ENCODE measurements at regions not wholly inside any gene's neighbourhood (a gene's known extent, or its start where the extent isn't known, plus 50 kb on each side); places are given as distances from the start of the nearest gene placed in this dataset.

DNA sequence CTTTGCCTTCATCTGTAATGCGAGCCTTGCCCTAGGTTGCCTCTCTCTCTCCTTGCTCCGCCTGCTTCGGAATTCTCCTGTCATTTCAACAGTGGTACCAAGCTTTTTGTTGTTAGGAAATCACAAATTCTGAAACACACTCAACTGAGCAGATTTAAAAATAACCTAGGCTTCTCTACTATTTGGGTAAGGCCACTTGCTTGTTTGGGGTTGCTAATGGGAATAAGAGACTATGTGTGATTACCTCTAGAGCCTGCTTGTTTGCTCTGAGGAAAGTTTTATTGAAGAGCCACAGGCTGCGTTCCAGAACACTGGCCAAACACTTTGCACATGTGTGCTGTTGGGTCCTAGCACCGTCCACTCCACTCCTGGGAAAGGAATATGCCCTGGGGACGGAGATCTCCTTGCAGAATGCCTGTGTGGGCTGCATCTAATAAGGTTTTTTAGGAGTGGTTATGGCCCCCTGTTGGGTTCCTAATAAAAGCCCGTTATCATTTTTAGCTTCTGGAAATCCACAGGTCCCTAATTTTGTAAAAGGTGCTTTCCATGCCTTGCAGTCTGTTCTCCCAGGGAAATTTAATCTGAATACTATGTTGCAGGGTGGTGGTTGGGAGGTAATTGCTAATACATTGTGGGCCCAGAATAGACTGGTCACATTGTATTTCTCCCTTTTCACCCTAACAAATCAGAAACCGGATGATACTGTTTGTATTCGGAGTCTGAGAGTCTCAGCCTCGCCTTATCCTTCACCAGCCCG is 68.7 kb upstream of the KLF6 start:
- no peak for DNase-seq

DNA sequence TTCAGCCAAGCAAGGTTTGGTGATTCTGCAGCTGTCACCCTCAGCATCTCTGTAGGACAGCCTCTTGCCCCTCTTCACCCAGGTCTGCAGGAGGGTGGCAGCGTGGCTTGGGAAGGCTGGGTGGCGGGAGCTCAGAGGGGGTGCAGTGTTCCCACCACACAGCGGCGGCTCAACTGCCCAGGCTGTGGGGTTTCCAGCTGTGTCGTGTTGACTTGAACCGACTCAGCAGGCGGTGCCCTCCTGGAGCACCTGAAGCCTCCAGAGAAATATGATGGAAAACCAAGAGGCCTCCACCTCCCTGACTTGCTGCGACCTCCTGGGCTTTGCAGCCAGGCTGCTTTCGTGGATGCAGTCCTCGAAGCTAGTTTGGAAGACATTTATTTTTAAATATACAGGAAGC is 68.0 kb upstream of the KLF6 start:
- DNase-seq = no peak

DNA sequence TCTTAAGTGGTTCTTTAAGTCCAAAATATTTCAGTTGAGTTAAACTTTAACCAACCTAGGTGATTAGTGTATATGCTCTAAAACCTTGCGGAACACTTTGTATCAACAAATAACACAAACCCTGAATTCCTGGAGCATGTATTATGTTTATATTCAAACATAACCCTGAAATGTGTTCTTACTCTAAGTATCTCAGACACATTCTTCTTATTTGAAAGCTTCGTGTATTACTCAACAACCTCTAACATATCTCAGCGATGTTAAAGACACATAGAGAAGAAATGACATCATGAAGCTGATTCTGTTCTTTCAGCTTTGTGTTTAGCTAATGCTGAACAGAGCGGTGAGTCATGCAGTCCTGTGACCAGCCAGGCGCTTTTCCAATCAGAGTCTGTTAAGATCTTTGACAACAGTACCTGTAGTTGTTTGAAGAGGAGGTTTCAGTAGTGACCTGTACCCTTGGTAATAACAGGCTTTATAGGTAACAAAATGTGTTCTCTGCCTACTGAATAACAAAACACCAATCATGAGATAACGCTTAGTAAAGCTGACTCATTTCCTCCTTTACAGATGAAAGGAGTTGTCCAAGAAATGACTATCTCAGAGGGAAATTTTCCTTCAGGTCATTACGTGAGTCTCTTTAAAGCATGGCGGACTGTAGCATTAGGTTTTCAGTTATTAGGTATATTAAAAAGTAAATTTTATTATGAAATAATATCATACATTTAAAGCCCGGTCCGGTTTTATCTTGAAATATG is 67.3 kb upstream of the KLF6 start:
- peak; percentile 94 for DNase-seq

DNA sequence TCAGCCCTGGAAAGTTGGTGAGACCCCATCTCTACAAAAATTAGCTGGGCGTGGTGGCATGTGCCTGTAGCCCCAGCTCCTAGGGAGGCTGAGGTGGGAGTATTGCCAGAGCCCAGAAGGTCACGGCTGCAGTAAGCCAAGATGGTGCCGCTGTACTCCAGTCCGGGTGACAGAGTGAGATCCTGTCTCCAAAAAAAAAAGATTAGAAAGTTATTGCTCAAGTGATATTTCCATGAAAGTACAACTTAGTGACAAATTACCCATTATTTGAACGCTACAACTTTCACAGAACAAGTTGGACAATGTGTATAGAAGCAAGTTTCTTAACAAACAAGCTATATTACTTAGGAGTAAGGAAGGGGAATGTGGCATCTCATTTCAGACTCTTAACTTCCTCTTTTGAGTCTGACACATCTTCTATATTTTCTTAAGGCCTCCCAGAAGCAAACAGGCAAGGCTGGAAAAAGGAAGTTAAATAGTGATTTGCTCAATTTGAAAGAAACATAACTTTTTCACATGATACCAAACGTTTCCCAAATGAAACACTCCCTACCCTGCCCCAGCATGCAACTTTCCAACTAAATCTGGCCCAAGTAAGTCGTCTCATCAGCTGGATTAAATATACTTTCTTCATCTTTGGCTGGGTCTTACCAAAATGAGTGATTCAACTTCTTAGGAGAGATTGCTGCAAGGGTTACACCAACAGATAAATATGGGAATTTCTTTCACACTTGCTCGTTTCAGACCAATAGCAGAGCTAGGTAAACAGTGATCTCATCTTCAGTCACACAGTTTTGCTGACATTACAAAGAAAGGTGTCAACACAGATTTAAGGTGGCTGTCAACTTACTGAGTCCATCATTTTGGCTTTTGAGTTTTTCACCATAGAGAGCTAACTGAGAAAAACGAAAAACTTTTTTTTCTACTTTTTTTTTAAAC is 66.3 kb upstream of the KLF6 start:
- peak; percentile 59 for DNase-seq

DNA sequence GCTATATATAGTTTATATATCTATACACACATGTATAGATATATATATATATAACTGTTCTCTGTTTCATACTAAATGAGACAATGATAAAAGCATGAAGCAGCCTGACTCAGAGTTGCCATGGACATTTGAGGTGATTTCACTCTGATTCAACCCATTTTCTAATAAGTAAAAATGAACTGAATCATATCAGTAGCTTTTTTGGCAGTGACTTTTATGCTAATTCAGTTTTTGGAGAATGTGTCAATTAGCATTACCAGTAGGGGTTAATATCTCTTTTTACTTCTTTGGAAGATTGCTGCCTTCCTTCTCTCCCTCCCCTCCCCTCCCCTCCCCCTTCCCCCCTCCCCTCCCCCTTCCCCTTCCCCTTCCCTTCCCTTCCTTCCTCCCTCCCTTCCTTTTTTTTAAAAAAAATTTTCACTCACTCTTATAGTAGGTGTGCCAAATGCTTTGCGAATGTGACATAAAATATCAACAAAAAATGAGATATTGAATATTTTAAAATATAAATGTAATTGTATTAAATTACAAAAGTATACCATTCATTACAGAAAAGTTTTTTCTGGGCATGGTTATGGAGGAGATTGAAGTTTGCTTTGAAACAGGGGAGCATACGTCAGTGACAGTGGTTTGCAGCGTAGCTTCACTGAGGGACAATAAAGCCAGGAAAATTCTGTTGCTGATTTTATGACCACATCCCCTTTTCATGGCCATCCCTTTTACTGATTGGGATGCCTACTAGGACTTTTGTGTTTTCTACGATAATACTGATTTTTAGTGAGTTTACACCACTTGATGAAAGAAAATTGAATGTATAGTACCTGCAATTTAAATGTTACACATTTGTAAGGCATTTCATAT is 64.0 kb upstream of the KLF6 start:
- peak; percentile 66 for DNase-seq

DNA sequence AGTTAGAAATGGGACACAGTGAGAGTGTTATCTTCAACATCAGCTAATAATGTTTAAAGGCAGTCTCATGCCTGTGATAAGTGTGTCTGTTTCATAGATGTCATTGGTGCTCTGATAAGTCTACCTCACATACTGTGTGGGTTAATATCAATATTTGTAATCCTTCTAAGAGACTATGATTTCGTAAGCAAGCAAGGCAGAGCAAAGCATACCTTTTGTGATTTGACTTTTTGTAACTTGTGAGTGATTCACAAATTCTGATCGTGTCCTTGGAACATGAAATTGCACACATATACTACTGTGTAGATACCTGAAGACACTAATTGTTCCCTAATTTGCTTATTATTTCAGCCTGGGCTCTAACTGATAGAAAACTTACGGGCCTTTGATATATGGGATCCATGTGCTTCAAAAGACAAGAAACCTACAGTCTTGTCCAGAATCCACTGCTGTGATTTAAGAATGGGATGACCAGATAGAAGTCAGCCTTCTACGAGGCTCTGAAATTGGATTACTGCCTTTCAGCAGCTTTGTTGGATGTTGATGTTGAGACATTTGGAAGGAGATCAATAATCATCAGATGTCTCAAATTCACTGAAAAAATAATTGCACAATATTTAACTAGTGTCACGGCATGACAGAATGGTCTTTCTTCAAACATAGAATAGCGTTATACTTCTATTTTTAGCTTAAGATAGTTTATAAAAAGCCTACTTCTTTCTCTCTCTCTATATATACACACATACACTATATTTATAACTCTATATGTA is 63.2 kb upstream of the KLF6 start:
- no peak for DNase-seq

DNA sequence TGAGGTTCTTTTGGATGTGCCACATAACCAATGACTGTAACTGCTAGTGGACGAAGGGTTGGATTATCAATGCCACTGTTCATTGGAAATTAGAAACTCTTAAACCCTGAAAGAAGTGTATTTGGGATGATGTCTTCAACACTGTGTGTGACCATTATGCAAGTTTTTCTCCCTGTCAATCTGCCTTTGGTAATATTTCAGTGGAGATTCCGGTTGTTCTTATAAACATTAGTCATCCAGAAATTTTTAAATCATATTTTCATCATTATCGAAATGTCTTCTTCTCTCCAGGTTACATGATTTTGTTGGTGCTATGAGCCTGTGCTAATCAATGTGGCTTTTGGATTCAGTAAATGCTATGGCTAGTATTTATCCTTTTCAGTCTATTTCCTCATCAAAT is 61.7 kb upstream of the KLF6 start:
- no peak for DNase-seq

DNA sequence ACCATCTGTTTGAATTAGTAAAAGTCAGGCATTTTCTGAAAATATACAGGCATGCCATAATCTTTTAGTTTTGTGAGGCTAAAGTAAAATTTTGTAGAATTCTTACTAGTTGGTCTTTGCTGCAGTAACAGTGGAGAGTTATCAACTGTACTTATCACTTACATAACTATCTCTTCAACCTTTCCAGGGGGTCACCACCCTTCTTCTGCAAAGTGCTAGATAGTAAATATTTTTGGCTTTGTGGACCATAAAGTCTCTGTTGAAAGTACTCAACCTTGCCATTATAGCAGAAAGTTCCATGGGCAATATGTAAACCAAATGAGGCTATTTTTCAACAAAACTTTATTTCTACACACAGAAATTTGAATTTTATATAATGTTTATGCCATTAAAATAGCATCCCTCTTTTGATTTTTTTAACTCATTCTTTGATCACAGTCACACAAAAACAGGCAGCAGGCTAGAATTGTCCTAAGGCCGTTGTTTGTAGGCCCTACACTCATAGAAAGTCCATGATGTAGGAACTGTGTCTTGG is 59.5 kb upstream of the KLF6 start:
- no peak for DNase-seq

DNA sequence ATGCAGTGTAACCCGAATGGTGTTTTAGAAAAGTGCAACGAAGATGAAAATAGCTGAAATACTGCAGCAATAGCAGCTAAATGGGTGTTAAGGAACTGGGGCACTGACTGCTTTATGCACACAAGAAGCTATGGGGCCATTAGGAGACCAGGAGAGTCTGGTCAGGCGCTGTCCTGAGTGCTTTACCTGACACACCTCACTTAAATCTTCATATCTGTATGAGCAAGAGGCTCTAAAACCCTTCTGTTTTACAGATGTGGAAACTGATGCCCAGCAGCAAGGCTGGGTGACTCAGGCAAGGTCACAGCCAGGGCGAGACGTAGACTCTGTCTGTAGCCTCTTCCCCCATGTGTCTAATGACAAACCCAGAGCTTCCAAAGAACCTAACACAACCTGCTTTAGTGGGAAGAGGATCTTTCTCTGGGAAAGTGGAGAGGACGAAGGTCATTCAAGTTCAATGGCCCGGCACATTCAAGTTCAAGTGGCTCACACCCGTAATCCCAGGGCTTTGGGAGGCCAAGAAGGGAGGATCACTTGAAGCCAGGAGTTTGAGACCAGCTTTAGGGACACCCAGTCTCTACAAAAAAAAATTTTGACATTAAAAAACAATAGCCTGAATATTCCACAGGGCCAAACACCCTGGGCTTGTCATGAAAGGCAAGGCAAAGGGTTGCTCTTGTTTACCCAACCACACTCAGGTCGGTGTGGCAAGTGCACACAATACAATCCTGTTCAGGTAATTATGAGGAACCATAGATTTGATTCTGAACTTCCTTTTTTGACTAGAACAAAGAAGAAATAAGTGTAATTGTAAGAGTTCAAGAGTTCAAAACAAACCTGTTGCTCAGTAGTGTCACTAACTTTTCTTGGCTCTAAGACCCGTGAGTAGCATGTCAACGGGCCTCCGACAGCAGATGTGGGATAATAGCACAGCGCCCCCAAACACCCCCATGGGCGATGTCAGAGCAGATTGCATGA is 53.7 kb upstream of the KLF6 start:
- DNase-seq = no peak

DNA sequence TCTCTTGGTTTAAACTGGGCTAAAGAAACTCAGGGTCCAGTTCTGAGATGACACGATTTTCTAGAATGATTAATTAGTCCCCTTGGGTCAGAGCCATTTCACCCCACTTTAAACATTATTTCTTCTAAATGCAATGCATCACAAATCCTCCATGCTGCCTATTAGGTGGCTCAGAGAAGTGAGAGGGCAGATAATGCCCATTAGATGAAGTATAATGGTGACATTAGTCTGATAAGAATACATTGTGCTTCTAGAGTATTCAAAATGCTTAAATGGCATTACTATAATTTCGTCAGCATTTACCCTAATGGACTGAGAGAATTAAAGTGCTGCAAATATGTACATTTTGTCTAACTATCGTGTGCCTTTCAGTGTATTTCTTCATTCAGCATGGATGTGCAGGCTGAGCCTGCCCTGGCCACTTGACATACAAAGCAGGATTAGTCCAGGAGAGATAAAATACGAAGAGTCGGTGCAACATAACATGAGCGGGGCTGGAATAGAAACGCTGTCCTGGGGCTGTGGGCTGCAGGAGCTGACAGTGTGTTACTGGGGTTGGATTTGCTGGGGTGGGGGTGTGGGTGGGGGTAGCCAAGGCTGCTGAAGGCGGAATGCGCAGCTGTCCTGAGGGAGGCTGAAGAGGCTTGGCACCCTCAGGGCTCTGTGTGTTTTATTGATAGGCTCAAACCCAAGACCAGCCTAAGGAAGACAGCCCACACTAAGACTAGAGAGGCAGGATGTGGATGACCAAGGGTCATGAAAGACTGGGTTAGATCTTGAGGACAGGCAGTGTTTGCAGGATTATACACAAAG is 52.8 kb upstream of the KLF6 start:
- no peak for DNase-seq

DNA sequence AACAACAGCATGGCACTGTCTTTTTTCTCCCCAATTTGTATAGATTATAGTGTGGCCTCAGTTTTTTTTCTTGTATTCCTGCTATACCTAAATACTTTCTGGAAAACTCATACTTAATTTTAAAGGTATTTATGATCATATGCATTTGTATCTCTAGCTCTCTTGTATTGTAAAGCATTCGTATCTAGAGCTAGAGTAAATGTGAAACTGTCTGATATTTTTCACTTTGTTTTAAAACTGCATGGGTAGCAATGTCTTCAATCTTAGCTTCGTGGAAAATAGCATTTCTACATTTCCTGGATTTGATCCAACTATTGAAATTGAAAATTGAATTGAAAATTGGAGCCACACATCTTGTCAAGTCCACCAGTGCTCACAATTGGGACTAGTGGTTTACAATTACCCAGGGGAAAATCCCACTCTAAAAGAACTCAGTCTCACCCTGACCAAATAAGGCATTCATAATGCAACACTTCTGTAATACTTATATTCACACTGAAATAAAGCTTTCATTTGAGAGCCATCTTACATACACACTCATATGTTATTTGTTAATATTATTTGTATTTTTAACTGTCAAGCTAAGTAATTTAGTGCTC is 51.3 kb upstream of the KLF6 start:
- peak; percentile 73 for DNase-seq

DNA sequence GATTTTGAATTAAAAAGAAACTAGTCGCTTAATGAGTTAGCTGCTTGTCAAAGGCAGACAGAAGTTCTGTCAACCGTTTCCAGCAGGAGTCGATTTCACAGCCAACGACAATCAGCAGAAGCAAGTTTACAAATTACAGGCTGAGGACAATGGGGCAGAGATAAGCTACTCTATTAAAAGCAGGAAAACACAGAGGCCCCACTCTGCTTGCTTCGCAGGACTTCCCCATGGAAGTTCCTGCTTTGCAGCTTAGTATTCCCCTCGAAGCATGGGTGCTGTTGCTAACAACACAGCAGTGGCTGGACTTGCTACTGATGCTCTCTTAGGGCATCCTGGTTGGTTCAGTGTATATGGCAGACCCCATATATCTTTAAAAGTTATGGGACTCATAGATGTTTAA is 50.8 kb upstream of the KLF6 start:
- peak; percentile 23 for DNase-seq

DNA sequence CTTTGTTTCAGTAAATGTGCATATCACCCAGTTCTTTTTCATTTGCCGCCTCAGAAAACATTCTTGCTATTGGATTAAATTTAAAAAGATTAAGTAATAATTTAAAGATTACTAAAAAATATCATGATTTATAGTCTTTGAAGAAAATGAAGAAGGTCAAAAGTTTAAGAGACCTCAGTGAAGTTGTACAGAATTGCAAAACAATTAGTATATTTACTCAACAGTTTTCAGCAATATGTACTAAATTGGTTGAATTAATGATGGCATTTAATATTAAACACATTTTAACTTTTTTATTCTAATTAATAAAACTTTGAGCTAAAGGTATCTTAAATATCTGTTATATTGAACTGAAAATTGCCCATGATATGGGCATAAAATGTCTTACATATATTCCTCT is 49.9 kb upstream of the KLF6 start:
- DNase-seq = no peak
